ENCODE measurements at regions not wholly inside any gene's neighbourhood (a gene's known extent, or its start where the extent isn't known, plus 50 kb on each side); places are given as distances from the start of the nearest gene placed in this dataset.

- peaks cover 5% of the 10 kb centered on the region for H3K4me1 Mint-ChIP-seq (ENCODE audit: low read depth)
- H3K27me3 Mint-ChIP-seq: no peaks in the 10 kb centered on the region
- H3K4me3 Mint-ChIP-seq: no peak overlapping the region
- peaks cover 9% of the 10 kb centered on the region for H3K9me3 Mint-ChIP-seq
- ChIA-PET CTCF (no interaction called here), POLR2A (no interaction called here)
- TF ChIP-seq, protein P1, sequence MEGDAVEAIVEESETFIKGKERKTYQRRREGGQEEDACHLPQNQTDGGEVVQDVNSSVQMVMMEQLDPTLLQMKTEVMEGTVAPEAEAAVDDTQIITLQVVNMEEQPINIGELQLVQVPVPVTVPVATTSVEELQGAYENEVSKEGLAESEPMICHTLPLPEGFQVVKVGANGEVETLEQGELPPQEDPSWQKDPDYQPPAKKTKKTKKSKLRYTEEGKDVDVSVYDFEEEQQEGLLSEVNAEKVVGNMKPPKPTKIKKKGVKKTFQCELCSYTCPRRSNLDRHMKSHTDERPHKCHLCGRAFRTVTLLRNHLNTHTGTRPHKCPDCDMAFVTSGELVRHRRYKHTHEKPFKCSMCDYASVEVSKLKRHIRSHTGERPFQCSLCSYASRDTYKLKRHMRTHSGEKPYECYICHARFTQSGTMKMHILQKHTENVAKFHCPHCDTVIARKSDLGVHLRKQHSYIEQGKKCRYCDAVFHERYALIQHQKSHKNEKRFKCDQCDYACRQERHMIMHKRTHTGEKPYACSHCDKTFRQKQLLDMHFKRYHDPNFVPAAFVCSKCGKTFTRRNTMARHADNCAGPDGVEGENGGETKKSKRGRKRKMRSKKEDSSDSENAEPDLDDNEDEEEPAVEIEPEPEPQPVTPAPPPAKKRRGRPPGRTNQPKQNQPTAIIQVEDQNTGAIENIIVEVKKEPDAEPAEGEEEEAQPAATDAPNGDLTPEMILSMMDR (IDR thresholded peaks at IDR 0.05): no peak
- DNase-seq (no peak), ATAC-seq (no peak)
- intact Hi-C loops (cut with micrococcal nuclease): no loop called here
- H3K36me3 Mint-ChIP-seq (ENCODE audit: low read depth): no peaks in the 10 kb centered on the region
- H3K27ac Mint-ChIP-seq: no peak overlapping the region
These were observed 475.2 kb upstream of the TGFBR2 start for GRCh38 chr3:30131191-30131590.

GRCh38 chr3:30135190-30135589 is 471.2 kb upstream of the TGFBR2 start:
- TF ChIP-seq, protein P1 (IDR thresholded peaks at IDR 0.05): no peak
- ATAC-seq (no peak), DNase-seq (no peak)
- intact Hi-C loops (cut with micrococcal nuclease): no loop called here
- H3K27me3 Mint-ChIP-seq: no peaks in the 10 kb centered on the region
- no peaks in the 10 kb centered on the region for H3K36me3 Mint-ChIP-seq (ENCODE audit: low read depth)
- peaks cover 5% of the 10 kb centered on the region for H3K9me3 Mint-ChIP-seq
- peaks cover 4% of the 10 kb centered on the region for H3K4me1 Mint-ChIP-seq (ENCODE audit: low read depth)
- ChIA-PET CTCF (interaction anchor here (0.7 to 1.5 kb wide), 3 partner anchors 10 to 64 kb away, joined by 3 to 5 read pairs (median 5); no protein-coding TSS in a partner anchor), POLR2A (interaction anchor here (0.5 kb wide), 1 partner anchor 428 kb away, joined by 3 read pairs; no protein-coding TSS in a partner anchor)
- no peak overlapping the region for H3K4me3 Mint-ChIP-seq
- H3K27ac Mint-ChIP-seq: no peak overlapping the region

GRCh38 chr3:30139283-30139682 is 467.1 kb upstream of the TGFBR2 start:
- no peaks in the 10 kb centered on the region for H3K36me3 Mint-ChIP-seq (ENCODE audit: low read depth)

GRCh38 chr3:30140356-30141075 is 465.9 kb upstream of the TGFBR2 start:
- ATAC-seq: no peak

More at GRCh38 chr3:30139283-30139682, 467.1 kb upstream of the TGFBR2 start:
- H3K4me3 Mint-ChIP-seq: no peak overlapping the region
- no peaks in the 10 kb centered on the region for H3K4me1 Mint-ChIP-seq (ENCODE audit: low read depth)
- ChIA-PET POLR2A (no interaction called here), CTCF (interaction anchor here (1.7 kb wide), 1 partner anchor 26 kb away, joined by 4 read pairs; no protein-coding TSS in a partner anchor)
- TF ChIP-seq, protein P1 (IDR thresholded peaks at IDR 0.05): no peak
- H3K27me3 Mint-ChIP-seq: no peaks in the 10 kb centered on the region
- intact Hi-C loops (cut with micrococcal nuclease): no loop called here
- H3K27ac Mint-ChIP-seq: no peak overlapping the region
- DNase-seq: no peak
- no peak for ATAC-seq
- H3K9me3 Mint-ChIP-seq: peaks cover 5% of the 10 kb centered on the region

GRCh38 chr3:30141178-30141581 is 465.2 kb upstream of the TGFBR2 start:
- TF ChIP-seq, protein P1 (IDR thresholded peaks at IDR 0.05): no peak

More at GRCh38 chr3:30140356-30141075, 465.9 kb upstream of the TGFBR2 start:
- Mint-ChIP-seq H3K9me3 (peaks cover 5% of the 10 kb centered on the region), H3K27me3 (no peaks in the 10 kb centered on the region), H3K36me3 (ENCODE audit: low read depth) (no peaks in the 10 kb centered on the region), H3K4me1 (ENCODE audit: low read depth) (no peaks in the 10 kb centered on the region), H3K27ac (no peak overlapping the region), H3K4me3 (no peak overlapping the region)
- TF ChIP-seq, protein P1 (IDR thresholded peaks at IDR 0.05): no peak
- intact Hi-C loops (cut with micrococcal nuclease): no loop called here
- POLR2A ChIA-PET: no interaction called here
- CTCF ChIA-PET: interaction anchor here (1.7 kb wide), 1 partner anchor 27 kb away, joined by 4 read pairs; no protein-coding TSS in a partner anchor
- no peak for DNase-seq

More at GRCh38 chr3:30141178-30141581, 465.2 kb upstream of the TGFBR2 start:
- no peaks in the 10 kb centered on the region for H3K36me3 Mint-ChIP-seq (ENCODE audit: low read depth)
- no peak overlapping the region for H3K27ac Mint-ChIP-seq
- ATAC-seq (no peak), DNase-seq (no peak)
- intact Hi-C loops (cut with micrococcal nuclease): no loop called here
- no peaks in the 10 kb centered on the region for H3K4me1 Mint-ChIP-seq (ENCODE audit: low read depth)
- POLR2A ChIA-PET: no interaction called here
- H3K9me3 Mint-ChIP-seq: peaks cover 3% of the 10 kb centered on the region
- no peaks in the 10 kb centered on the region for H3K27me3 Mint-ChIP-seq
- no peak overlapping the region for H3K4me3 Mint-ChIP-seq
- CTCF ChIA-PET: interaction anchor here (1.4 to 1.7 kb wide), 2 partner anchors 28 to 98 kb away, joined by 4 to 5 read pairs; no protein-coding TSS in a partner anchor

Measured in activated CD8-positive, alpha-beta T cell treated with anti-CD3 and anti-CD28 coated beads for 36 hours (primary cell).